Chondrocyte (in vitro differentiated cells): ENCODE measurements at regions not wholly inside any gene's neighbourhood (a gene's known extent, or its start where the extent isn't known, plus 50 kb on each side); places are given as distances from the start of the nearest gene placed in this dataset.

Experiments
- DNase-seq: peaks from one replicate; pipeline ENCODE4 v3.0.0; 2021; ENCODE audit warnings: mixed read lengths, low spot score
- H3K27ac Mint-ChIP-seq: one replicate; pipeline ENCODE4 v1.8.0; 2021; ENCODE audit warnings: mild to moderate bottlenecking, moderate library complexity, mixed read lengths; ENCODE audit not compliant: unreplicated experiment
- H3K27me3 Mint-ChIP-seq: 2 replicates; pipeline ENCODE4 v1.8.0; 2021; ENCODE audit warnings: low read depth, mixed read lengths
- H3K36me3 Mint-ChIP-seq: 2 replicates; pipeline ENCODE4 v1.8.0; 2021; ENCODE audit warnings: low read depth, mixed read lengths
- H3K4me1 Mint-ChIP-seq: 2 replicates; pipeline ENCODE4 v1.8.0; 2021; ENCODE audit warnings: low read depth, mild to moderate bottlenecking, mixed read lengths
- H3K4me3 Mint-ChIP-seq: one replicate; pipeline ENCODE4 v1.8.0; 2021; ENCODE audit warnings: mild to moderate bottlenecking, moderate library complexity, mixed read lengths; ENCODE audit not compliant: unreplicated experiment
- H3K9me3 Mint-ChIP-seq: 2 replicates; pipeline ENCODE4 v1.8.0; 2021; ENCODE audit warnings: low read depth, mixed read lengths
- TF ChIP-seq, protein P1 (sequence below): fragments of 200-600 bp; sonication (generic); IDR thresholded peaks from 2 replicates; pipeline ENCODE4 v1.5.0; 2021; ENCODE audit warnings: antibody characterized with exemption, mild to moderate bottlenecking, moderate library complexity

DNA sequence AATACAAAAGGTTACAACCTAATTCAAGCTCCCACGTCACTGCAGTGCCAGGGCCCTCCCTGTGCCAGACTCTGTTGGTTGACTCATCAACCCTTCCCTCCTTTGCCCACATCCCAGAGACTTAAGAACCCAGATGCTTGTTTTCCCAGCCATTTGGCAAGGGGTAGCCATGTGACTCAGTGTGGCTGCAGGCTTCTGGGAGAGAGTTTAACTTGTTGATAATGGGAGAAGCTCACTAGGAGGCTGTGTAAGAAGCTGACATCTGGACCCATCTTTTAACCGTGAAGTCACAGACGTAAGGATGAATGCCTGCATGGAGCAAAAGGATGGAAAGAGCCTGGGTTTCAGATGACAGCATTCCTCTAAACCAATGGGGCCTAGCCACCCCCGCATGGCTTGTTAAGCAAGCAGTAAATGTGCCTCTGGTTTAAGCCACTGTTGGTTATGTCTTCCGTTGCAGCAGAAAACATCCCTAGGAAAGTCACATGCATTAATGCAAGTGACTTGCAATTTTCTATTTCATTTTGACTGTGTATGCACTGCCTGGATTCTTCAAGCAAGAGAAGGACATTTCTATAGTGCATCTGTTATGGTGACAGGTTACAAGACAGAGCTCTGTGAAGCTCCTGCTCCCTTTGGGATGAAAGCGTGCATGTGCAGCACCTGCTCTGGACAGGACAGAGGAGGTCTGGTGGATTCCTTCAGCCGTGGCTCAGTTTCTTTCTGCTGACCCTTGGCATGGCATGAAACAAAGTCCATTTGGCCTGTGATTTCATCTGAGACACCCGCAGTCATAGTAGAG lies 57.5 kb upstream of the CREB5 start:
- Mint-ChIP-seq H3K4me3 (no peak overlapping the region), H3K9me3 (no peaks in the 10 kb centered on the region), H3K27me3 (no peaks in the 10 kb centered on the region), H3K36me3 (no peaks in the 10 kb centered on the region), H3K4me1 (peaks cover 29% of the 10 kb centered on the region), H3K27ac (peak overlapping the region; percentile 53)
- no peak for DNase-seq
- TF ChIP-seq, protein P1, sequence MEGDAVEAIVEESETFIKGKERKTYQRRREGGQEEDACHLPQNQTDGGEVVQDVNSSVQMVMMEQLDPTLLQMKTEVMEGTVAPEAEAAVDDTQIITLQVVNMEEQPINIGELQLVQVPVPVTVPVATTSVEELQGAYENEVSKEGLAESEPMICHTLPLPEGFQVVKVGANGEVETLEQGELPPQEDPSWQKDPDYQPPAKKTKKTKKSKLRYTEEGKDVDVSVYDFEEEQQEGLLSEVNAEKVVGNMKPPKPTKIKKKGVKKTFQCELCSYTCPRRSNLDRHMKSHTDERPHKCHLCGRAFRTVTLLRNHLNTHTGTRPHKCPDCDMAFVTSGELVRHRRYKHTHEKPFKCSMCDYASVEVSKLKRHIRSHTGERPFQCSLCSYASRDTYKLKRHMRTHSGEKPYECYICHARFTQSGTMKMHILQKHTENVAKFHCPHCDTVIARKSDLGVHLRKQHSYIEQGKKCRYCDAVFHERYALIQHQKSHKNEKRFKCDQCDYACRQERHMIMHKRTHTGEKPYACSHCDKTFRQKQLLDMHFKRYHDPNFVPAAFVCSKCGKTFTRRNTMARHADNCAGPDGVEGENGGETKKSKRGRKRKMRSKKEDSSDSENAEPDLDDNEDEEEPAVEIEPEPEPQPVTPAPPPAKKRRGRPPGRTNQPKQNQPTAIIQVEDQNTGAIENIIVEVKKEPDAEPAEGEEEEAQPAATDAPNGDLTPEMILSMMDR: no peak

GRCh38 chr7:28355635-28356319 lies 56.5 kb upstream of the CREB5 start:
- H3K36me3 Mint-ChIP-seq: no peaks in the 10 kb centered on the region
- H3K9me3 Mint-ChIP-seq: no peaks in the 10 kb centered on the region
- H3K27ac Mint-ChIP-seq: no peak overlapping the region
- no peak for DNase-seq
- TF ChIP-seq, protein P1: no peak
- peaks cover 29% of the 10 kb centered on the region for H3K4me1 Mint-ChIP-seq
- no peak overlapping the region for H3K4me3 Mint-ChIP-seq
- no peaks in the 10 kb centered on the region for H3K27me3 Mint-ChIP-seq

DNA sequence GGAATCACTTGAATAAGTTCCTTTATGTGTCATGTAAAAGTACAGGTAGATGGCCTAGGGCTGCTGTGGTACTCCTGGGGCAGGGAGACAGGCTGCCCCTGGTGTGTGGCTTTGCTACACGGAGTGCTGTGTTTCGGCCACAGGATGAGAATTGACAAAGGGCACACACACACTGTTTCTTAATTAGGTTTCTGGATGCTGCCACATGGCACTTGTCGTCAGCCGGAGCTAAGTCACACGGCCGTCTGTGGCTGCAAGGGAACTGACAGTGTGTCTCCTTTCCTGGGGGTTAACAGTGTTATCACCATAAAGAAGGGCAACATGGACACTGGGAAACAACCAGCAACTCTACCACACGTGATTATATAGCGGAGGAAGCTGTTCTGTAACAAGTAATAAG lies 55.7 kb upstream of the CREB5 start:
- Mint-ChIP-seq H3K9me3 (no peaks in the 10 kb centered on the region), H3K36me3 (no peaks in the 10 kb centered on the region), H3K27me3 (no peaks in the 10 kb centered on the region), H3K27ac (no peak overlapping the region), H3K4me1 (peaks cover 29% of the 10 kb centered on the region), H3K4me3 (no peak overlapping the region)
- DNase-seq: no peak
- TF ChIP-seq, protein P1: no peak

DNA sequence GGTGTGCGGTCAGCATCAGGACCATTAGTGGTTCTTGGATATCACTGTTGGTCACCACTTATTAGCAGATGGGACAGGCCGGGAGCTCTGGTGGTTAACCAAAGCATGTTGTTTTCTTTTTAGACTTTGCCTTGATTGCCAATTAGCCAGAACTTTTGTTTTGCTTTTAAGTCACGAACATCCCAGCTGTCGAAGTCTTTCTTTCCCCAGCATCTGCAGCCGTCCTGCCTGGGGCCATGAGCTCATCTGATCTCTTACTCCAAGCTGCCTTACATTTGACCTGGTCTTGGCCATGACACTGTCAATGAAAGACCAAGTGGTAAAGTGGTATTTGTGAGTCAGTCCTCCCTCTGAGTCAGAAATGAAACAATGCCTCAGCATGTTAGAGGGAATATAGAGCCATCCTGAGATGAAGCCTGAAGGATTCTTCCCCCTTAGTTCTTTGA lies 53.9 kb upstream of the CREB5 start:
- Mint-ChIP-seq H3K4me3 (no peak overlapping the region), H3K27ac (no peak overlapping the region), H3K4me1 (peaks cover 29% of the 10 kb centered on the region), H3K36me3 (peaks cover 2% of the 10 kb centered on the region), H3K9me3 (no peaks in the 10 kb centered on the region), H3K27me3 (no peaks in the 10 kb centered on the region)
- DNase-seq: no peak
- TF ChIP-seq, protein P1: no peak

DNA sequence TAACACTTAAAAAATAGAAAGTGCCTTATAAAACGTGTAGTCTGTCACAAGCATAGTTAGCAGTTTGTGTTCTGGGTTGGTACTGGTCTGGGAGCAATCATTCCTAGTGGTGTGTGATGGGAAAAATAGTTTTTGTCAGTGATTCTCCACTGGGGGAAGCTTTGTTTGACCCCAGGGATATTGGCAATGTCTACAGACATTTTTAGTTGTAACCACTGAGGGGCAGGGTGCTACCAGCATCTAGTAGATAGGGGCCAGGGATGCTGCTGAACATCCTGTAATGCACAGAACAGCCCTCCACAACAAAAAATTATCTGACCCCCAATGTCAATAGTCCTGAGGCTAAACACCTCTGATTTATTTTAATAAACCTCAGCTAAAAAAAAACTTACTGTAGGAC lies 51.6 kb upstream of the CREB5 start:
- Mint-ChIP-seq H3K9me3 (peaks cover 11% of the 10 kb centered on the region), H3K27me3 (no peaks in the 10 kb centered on the region), H3K4me3 (no peak overlapping the region), H3K36me3 (peaks cover 4% of the 10 kb centered on the region), H3K4me1 (peaks cover 15% of the 10 kb centered on the region), H3K27ac (no peak overlapping the region)
- TF ChIP-seq, protein P1: peak; percentile 31
- DNase-seq: no peak
